Keratinocyte (primary cell): ENCODE measurements at regions not wholly inside any gene's neighbourhood (a gene's known extent, or its start where the extent isn't known, plus 50 kb on each side); places are given as distances from the start of the nearest gene placed in this dataset.
A peak's percentile ranks its signal among the peaks of the same experiment; 100 is the strongest.

Source experiments
- DNase-seq: peaks from one replicate; pipeline ENCODE4 v3.0.0-alpha.2; 2011; ENCODE audit warnings: low read depth, missing footprints, low spot score
- FAIRE-seq: peaks from 2 replicates; lab custom pipeline; 2011; peaks lifted over from hg19 to GRCh38; lab: Jason Lieb, UNC
- H2AFZ ChIP-seq: 2 replicates; pipeline ENCODE4 v1.6.0; 2012; ENCODE audit warnings: low read length, control low read depth, inconsistent platforms; ENCODE audit not compliant: control insufficient read depth
- H3K27ac ChIP-seq: 2 replicates; pipeline ENCODE4 v1.5.1; 2011; ENCODE audit warnings: low read length; ENCODE audit not compliant: control insufficient read depth, insufficient read depth
- H3K27me3 ChIP-seq: 3 replicates; pipeline ENCODE4 v1.6.0; 2011; ENCODE audit warnings: low read length; ENCODE audit not compliant: control insufficient read depth, insufficient read depth; ENCODE audit errors: extremely low read depth
- H3K36me3 ChIP-seq, 2 experiments: 2 replicates in 1 of 2; 3 replicates in 1 of 2; pipeline ENCODE4 v1.5.1; 2011; ENCODE audit warnings: low read length in 2 of 2, mild to moderate bottlenecking in 1 of 2; ENCODE audit not compliant: control insufficient read depth in 2 of 2, insufficient read depth in 2 of 2; ENCODE audit errors: extremely low read depth in 1 of 2
- H3K4me1 ChIP-seq: 3 replicates; pipeline ENCODE4 v1.5.1; 2011; ENCODE audit warnings: low read length; ENCODE audit not compliant: control insufficient read depth, insufficient read depth; ENCODE audit errors: extremely low read depth
- H3K4me2 ChIP-seq: 3 replicates; pipeline ENCODE4 v1.6.0; 2011; ENCODE audit warnings: low read depth, low read length; ENCODE audit not compliant: control insufficient read depth, insufficient read depth; ENCODE audit errors: extremely low read depth
- H3K4me3 ChIP-seq, 3 experiments: fragments of 200-600 bp in 1 of 3; sonication (generic) in 1 of 3; 2 replicates in 2 of 3; 3 replicates in 1 of 3; pipeline ENCODE4 v1.5.1; 2011 to 2016; ENCODE audit warnings: low read length in 3 of 3, mild to moderate bottlenecking in 3 of 3, control low read depth in 2 of 3, inconsistent platforms in 1 of 3, low read depth in 1 of 3, mixed read lengths in 1 of 3, mixed run types in 1 of 3, moderate library complexity in 1 of 3; ENCODE audit not compliant: control insufficient read depth in 2 of 3, insufficient read depth in 2 of 3; ENCODE audit errors: extremely low read depth in 1 of 3
- H3K79me2 ChIP-seq: 2 replicates; pipeline ENCODE4 v1.6.0; 2012; ENCODE audit warnings: low read length; ENCODE audit not compliant: control insufficient read depth, insufficient read depth
- H3K9ac ChIP-seq: 3 replicates; pipeline ENCODE4 v1.6.0; 2011; ENCODE audit warnings: low read length; ENCODE audit not compliant: control insufficient read depth, insufficient read depth; ENCODE audit errors: extremely low read depth
- H3K9me1 ChIP-seq: 3 replicates; pipeline ENCODE4 v1.6.0; 2011; ENCODE audit warnings: low read length; ENCODE audit not compliant: control insufficient read depth, insufficient read depth; ENCODE audit errors: extremely low read depth
- H3K9me3 ChIP-seq: 2 replicates; pipeline ENCODE4 v1.5.1; 2012; ENCODE audit warnings: low read depth, low read length; ENCODE audit not compliant: control insufficient read depth
- H4K20me1 ChIP-seq: 3 replicates; pipeline ENCODE4 v1.6.0; 2011; ENCODE audit warnings: low read length; ENCODE audit not compliant: control insufficient read depth, insufficient read depth; ENCODE audit errors: extremely low read depth
- EZH2 ChIP-seq: IDR thresholded peaks from one replicate; pipeline ENCODE4 v1.6.1; 2012; ENCODE audit warnings: inconsistent platforms, mild to moderate bottlenecking, low read length, moderate library complexity
- dilution Hi-C: fragments of 300-500 bp; cut with MboI; formaldehyde crosslinking; loops from one replicate; pipeline ENCODE4 v1.7.0; 2020; ENCODE audit warnings: low sequenced_read_pairs; ENCODE audit not compliant: extremely low pct_ligation_motif_present
- TF ChIP-seq, protein P1 (sequence below), 3 experiments: IDR thresholded peaks in 1 of 3; conservative IDR thresholded peaks in 1 of 3; optimal IDR thresholded peaks in 1 of 3; 2 replicates in 2 of 3; 3 replicates in 1 of 3; pipeline versions ENCODE3 to v1.5.1; 2011; ENCODE audit warnings: low read length in 3 of 3, mild to moderate bottlenecking in 3 of 3, moderate library complexity in 2 of 3, control low read depth in 1 of 3, inconsistent platforms in 1 of 3; ENCODE audit not compliant: insufficient read depth in 2 of 3; ENCODE audit errors: extremely low read depth in 1 of 3

DNA sequence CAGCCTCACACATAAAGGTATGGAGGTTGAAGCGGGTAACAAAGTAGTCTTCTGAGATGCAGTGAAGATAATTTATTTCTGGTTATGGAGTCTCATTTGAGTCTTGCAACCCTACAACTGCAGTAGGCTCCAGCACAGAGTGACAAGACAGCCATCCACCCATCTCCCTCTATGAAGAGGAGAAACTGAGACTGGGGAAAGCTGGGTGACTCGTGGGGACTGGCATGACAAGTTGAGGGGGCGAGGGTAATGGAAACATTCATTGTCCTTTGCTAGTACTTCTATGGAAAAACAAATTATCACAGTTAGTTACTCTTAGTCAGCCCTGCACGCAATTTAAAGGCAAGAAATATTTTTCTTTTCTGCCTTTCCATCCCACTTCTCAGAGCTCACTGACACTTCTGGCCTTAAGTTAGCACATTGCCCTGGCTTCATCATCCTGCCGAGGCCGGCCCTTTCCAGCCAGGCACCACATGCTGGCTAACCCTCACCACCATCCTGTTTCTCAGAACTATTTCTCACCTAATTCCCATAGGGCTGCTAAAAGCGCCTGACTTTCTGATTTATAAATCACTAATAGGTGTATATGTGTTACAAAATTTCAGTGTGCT lies 361.1 kb downstream of the ETS1 start:
- H3K9ac ChIP-seq, result no peak overlapping the region
- no peak overlapping the region for H3K4me2 ChIP-seq
- no peaks in the 10 kb centered on the region for H3K79me2 ChIP-seq
- TF ChIP-seq EZH2, result no peak
- TF ChIP-seq, protein P1, sequence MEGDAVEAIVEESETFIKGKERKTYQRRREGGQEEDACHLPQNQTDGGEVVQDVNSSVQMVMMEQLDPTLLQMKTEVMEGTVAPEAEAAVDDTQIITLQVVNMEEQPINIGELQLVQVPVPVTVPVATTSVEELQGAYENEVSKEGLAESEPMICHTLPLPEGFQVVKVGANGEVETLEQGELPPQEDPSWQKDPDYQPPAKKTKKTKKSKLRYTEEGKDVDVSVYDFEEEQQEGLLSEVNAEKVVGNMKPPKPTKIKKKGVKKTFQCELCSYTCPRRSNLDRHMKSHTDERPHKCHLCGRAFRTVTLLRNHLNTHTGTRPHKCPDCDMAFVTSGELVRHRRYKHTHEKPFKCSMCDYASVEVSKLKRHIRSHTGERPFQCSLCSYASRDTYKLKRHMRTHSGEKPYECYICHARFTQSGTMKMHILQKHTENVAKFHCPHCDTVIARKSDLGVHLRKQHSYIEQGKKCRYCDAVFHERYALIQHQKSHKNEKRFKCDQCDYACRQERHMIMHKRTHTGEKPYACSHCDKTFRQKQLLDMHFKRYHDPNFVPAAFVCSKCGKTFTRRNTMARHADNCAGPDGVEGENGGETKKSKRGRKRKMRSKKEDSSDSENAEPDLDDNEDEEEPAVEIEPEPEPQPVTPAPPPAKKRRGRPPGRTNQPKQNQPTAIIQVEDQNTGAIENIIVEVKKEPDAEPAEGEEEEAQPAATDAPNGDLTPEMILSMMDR (optimal IDR thresholded peaks at IDR 0.05 in 1 of 3, IDR thresholded peaks at IDR 0.05 in 1 of 3, conservative IDR thresholded peaks at IDR 0.05 in 1 of 3; ENCODE audit: extremely low read depth in 1 of 3, insufficient read depth in 2 of 3, low read length in 3 of 3), result no peak
- H3K9me1 ChIP-seq, result no peaks in the 10 kb centered on the region
- FAIRE-seq, result peak; percentile 29
- no peaks in the 10 kb centered on the region for H4K20me1 ChIP-seq
- no peak overlapping the region for H3K27ac ChIP-seq
- DNase-seq, result no peak
- H3K36me3 ChIP-seq, result no peaks in the 10 kb centered on the region
- H3K4me3 ChIP-seq, result no peak overlapping the region
- dilution Hi-C loops, result no loop called here
- H3K9me3 ChIP-seq, result no peaks in the 10 kb centered on the region
- H2AFZ ChIP-seq, result peak overlapping the region; percentile 8
- no peaks in the 10 kb centered on the region for H3K4me1 ChIP-seq
- no peaks in the 10 kb centered on the region for H3K27me3 ChIP-seq

DNA sequence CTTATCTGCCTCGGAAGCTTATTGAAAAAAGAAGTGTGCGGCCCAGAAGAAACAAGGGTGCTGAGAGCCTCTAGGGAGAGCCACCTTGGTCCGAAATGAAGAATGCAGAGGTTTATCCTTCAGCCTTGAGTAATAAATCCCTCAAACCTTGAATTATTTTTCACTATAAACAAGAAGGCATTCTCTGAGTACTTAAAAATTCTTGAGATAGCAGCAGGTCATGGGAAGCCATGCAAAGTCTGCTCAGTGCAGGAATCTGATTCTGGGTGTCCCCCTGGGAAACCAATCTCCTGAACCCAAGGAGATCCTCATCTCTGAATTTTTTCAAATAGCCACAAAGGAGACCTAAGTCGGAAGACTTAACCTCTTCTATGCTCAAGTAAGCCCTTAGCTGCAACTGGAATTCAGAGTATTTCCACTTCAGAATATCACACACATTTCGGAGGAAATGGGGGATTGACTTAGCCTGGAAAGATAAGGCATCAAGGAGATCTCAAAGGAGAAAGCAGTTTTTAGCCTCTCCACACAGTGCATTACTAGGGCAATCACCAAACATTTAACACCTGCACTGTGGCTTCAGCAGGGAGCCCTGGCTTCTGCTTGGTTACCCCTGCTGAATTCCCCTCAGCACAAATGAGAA lies 365.0 kb downstream of the ETS1 start:
- Histone ChIP-seq H2AFZ (no peak overlapping the region), H3K9ac (no peak overlapping the region), H3K4me2 (no peak overlapping the region), H3K27me3 (no peaks in the 10 kb centered on the region), H3K4me1 (no peaks in the 10 kb centered on the region), H4K20me1 (no peaks in the 10 kb centered on the region), H3K9me3 (no peaks in the 10 kb centered on the region), H3K36me3 (no peaks in the 10 kb centered on the region), H3K4me3 (no peak overlapping the region), H3K9me1 (no peaks in the 10 kb centered on the region), H3K79me2 (no peaks in the 10 kb centered on the region), H3K27ac (no peak overlapping the region)
- TF ChIP-seq EZH2, result no peak
- TF ChIP-seq, protein P1 (optimal IDR thresholded peaks at IDR 0.05 in 1 of 3, IDR thresholded peaks at IDR 0.05 in 1 of 3, conservative IDR thresholded peaks at IDR 0.05 in 1 of 3; ENCODE audit: extremely low read depth in 1 of 3, insufficient read depth in 2 of 3, low read length in 3 of 3), result no peak
- DNase-seq (no peak), FAIRE-seq (no peak)
- dilution Hi-C loops, result no loop called here
